CD4-positive, alpha-beta memory T cell (primary cell): ENCODE measurements at regions not wholly inside any gene's neighbourhood (a gene's known extent, or its start where the extent isn't known, plus 50 kb on each side); places are given as distances from the start of the nearest gene placed in this dataset.

Experiments
- CTCF ChIA-PET: fragments of 350-600 bp; sonication (Branson Sonifier 250); formaldehyde crosslinking; loops from one replicate; lab custom pipeline; 2021; ENCODE audit warnings: inconsistent platforms; ENCODE audit not compliant: partially characterized antibody; lab: Charles Lee
- POLR2A ChIA-PET: fragments of 350-600 bp; sonication (Branson Sonifier 250); formaldehyde crosslinking; loops from one replicate; lab custom pipeline; 2021; ENCODE audit not compliant: partially characterized antibody; lab: Charles Lee
- DNase-seq, 5 donors: peaks; one replicate each; pipeline versions ENCODE4 v3.0.0 to v3.0.0-alpha.2; 2020 to 2022; ENCODE audit warnings: mixed read lengths in 1 of 5
- H3K27ac ChIP-seq: one replicate; pipeline ENCODE4 v1.7.0; 2013; ENCODE audit warnings: low read depth, low read length
- H3K27me3 ChIP-seq: 2 replicates; pipeline ENCODE4 v1.7.0; 2013; ENCODE audit warnings: mild to moderate bottlenecking, low read length, moderate library complexity; ENCODE audit not compliant: insufficient read depth
- H3K36me3 ChIP-seq: 2 replicates; pipeline ENCODE4 v1.7.0; 2013; ENCODE audit warnings: mild to moderate bottlenecking, low read length, moderate library complexity; ENCODE audit not compliant: insufficient read depth
- H3K4me1 ChIP-seq: 2 replicates; pipeline ENCODE4 v1.7.0; 2013; ENCODE audit warnings: mild to moderate bottlenecking, low read length, moderate library complexity; ENCODE audit not compliant: insufficient read depth
- H3K4me3 ChIP-seq, 2 donors: one replicate each; pipeline ENCODE4 v1.7.0; 2013; ENCODE audit warnings: low read length in 2 of 2, mild to moderate bottlenecking in 1 of 2
- H3K9me3 ChIP-seq, 2 donors: one replicate each; pipeline ENCODE4 v1.7.0; 2013; ENCODE audit warnings: low read length in 2 of 2, control low read depth in 1 of 2; ENCODE audit not compliant: control insufficient read depth in 1 of 2
- H3K27ac Mint-ChIP-seq, 7 donors: one replicate each; pipeline ENCODE4 v1.8.0; 2020 to 2021; ENCODE audit warnings: mixed read lengths in 7 of 7, mild to moderate bottlenecking in 6 of 7, inconsistent platforms in 3 of 7, moderate library complexity in 3 of 7
- H3K27me3 Mint-ChIP-seq, 2 donors: one replicate each; pipeline ENCODE4 v1.8.0; 2020 to 2021; ENCODE audit warnings: mixed read lengths in 2 of 2
- H3K36me3 Mint-ChIP-seq, 2 donors: one replicate each; pipeline ENCODE4 v1.8.0; 2020 to 2021; ENCODE audit warnings: mixed read lengths in 2 of 2, inconsistent platforms in 1 of 2, mild to moderate bottlenecking in 1 of 2
- H3K4me1 Mint-ChIP-seq, 4 donors: one replicate each; pipeline ENCODE4 v1.8.0; 2020 to 2021; ENCODE audit warnings: mixed read lengths in 4 of 4, mild to moderate bottlenecking in 1 of 4
- H3K4me3 Mint-ChIP-seq, 8 donors: one replicate each; pipeline ENCODE4 v1.8.0; 2020 to 2021; ENCODE audit warnings: mixed read lengths in 8 of 8, mild to moderate bottlenecking in 7 of 8, moderate library complexity in 6 of 8, inconsistent platforms in 3 of 8
- H3K9me3 Mint-ChIP-seq, 8 donors: one replicate each; pipeline ENCODE4 v1.8.0; 2020 to 2021; ENCODE audit warnings: mixed read lengths in 8 of 8, mild to moderate bottlenecking in 5 of 8, inconsistent platforms in 3 of 8, moderate library complexity in 1 of 8
- intact Hi-C: fragments of 100-400 bp; cut with micrococcal nuclease; formaldehyde crosslinking; loops from one replicate; pipeline ENCODE4 v1.15.1; 2023

GRCh38 chr2:6470518-6470917, 395.2 kb downstream of the CMPK2 start:
- no peaks in the 10 kb centered on the region for H3K36me3 ChIP-seq
- H3K9me3 ChIP-seq: no peaks in the 10 kb centered on the region
- no peak for DNase-seq
- no peaks in the 10 kb centered on the region for H3K4me1 ChIP-seq
- intact Hi-C loops: no loop called here
- peaks cover 0 to 9% (median 3%) of the 10 kb centered on the region in 8 donors for H3K9me3 Mint-ChIP-seq
- ChIA-PET CTCF (no interaction called here), POLR2A (no interaction called here)
- H3K27me3 ChIP-seq: no peaks in the 10 kb centered on the region
- H3K4me1 Mint-ChIP-seq: peaks cover 0 to 1% (median 0%) of the 10 kb centered on the region in 4 donors
- no peak overlapping the region for H3K27ac Mint-ChIP-seq
- peaks cover 0 to 2% of the 10 kb centered on the region in 2 donors for H3K27me3 Mint-ChIP-seq
- H3K4me3 Mint-ChIP-seq: no peak overlapping the region
- H3K27ac ChIP-seq: no peak overlapping the region
- no peaks in the 10 kb centered on the region for H3K36me3 Mint-ChIP-seq
- no peak overlapping the region for H3K4me3 ChIP-seq

- H3K27me3 Mint-ChIP-seq: peaks cover 0 to 2% of the 10 kb centered on the region in 2 donors
- intact Hi-C loops: no loop called here
- no peak overlapping the region for H3K4me3 ChIP-seq
- no peak overlapping the region for H3K27ac Mint-ChIP-seq
- ChIA-PET POLR2A (no interaction called here), CTCF (no interaction called here)
- H3K9me3 ChIP-seq: no peaks in the 10 kb centered on the region
- no peaks in the 10 kb centered on the region for H3K27me3 ChIP-seq
- DNase-seq: no peak
- H3K36me3 Mint-ChIP-seq: no peaks in the 10 kb centered on the region
- H3K4me1 ChIP-seq: no peaks in the 10 kb centered on the region
- H3K9me3 Mint-ChIP-seq: peaks cover 0 to 9% (median 2%) of the 10 kb centered on the region in 8 donors
- no peaks in the 10 kb centered on the region for H3K36me3 ChIP-seq
- H3K4me3 Mint-ChIP-seq: no peak overlapping the region
- no peaks in the 10 kb centered on the region for H3K4me1 Mint-ChIP-seq
- no peak overlapping the region for H3K27ac ChIP-seq
Measured at GRCh38 chr2:6471419-6471818, 394.3 kb downstream of the CMPK2 start.

- CTCF ChIA-PET: no interaction called here
- Mint-ChIP-seq H3K27ac (no peak overlapping the region), H3K27me3 (peaks cover 0 to 2% of the 10 kb centered on the region in 2 donors), H3K4me3 (no peak overlapping the region), H3K9me3 (peaks cover 0 to 7% (median under 1%) of the 10 kb centered on the region in 8 donors), H3K36me3 (no peaks in the 10 kb centered on the region), H3K4me1 (no peaks in the 10 kb centered on the region)
- no peak overlapping the region for H3K27ac ChIP-seq
- no peaks in the 10 kb centered on the region for H3K4me1 ChIP-seq
- no peaks in the 10 kb centered on the region for H3K27me3 ChIP-seq
- DNase-seq: no peak
- POLR2A ChIA-PET: no interaction called here
- H3K4me3 ChIP-seq: no peak overlapping the region
- intact Hi-C loops: no loop called here
- no peaks in the 10 kb centered on the region for H3K36me3 ChIP-seq
- no peaks in the 10 kb centered on the region for H3K9me3 ChIP-seq
Measured at GRCh38 chr2:6474161-6475140, 391.3 kb downstream of the CMPK2 start.

GRCh38 chr2:6475155-6475940, 390.4 kb downstream of the CMPK2 start:
- no peak for DNase-seq
- no peaks in the 10 kb centered on the region for H3K27me3 ChIP-seq
- H3K27ac ChIP-seq: no peak overlapping the region
- POLR2A ChIA-PET: no interaction called here
- H3K4me3 ChIP-seq: no peak overlapping the region
- H3K9me3 ChIP-seq: no peaks in the 10 kb centered on the region
- H3K4me1 Mint-ChIP-seq: no peaks in the 10 kb centered on the region
- H3K4me1 ChIP-seq: no peaks in the 10 kb centered on the region
- intact Hi-C loops: no loop called here
- H3K27me3 Mint-ChIP-seq: peaks cover 0 to 2% of the 10 kb centered on the region in 2 donors
- H3K9me3 Mint-ChIP-seq: peaks cover 0 to 12% (median 1%) of the 10 kb centered on the region in 8 donors
- no peak overlapping the region for H3K4me3 Mint-ChIP-seq
- no peak overlapping the region for H3K27ac Mint-ChIP-seq
- H3K36me3 Mint-ChIP-seq: no peaks in the 10 kb centered on the region
- H3K36me3 ChIP-seq: no peaks in the 10 kb centered on the region
- CTCF ChIA-PET: no interaction called here

- no peak overlapping the region for H3K27ac Mint-ChIP-seq
- CTCF ChIA-PET: no interaction called here
- H3K27me3 Mint-ChIP-seq: no peaks in the 10 kb centered on the region
Measured at GRCh38 chr2:6480514-6480913, 385.2 kb downstream of the CMPK2 start.

GRCh38 chr2:6482256-6482655, 383.5 kb downstream of the CMPK2 start:
- CTCF ChIA-PET: no interaction called here
- POLR2A ChIA-PET: no interaction called here

More at GRCh38 chr2:6480514-6480913, 385.2 kb downstream of the CMPK2 start:
- no peaks in the 10 kb centered on the region for H3K36me3 Mint-ChIP-seq
- DNase-seq: no peak
- peaks cover 0 to 12% (median 0%) of the 10 kb centered on the region in 8 donors for H3K9me3 Mint-ChIP-seq
- Histone ChIP-seq H3K36me3 (no peaks in the 10 kb centered on the region), H3K27ac (no peak overlapping the region), H3K4me1 (no peaks in the 10 kb centered on the region), H3K9me3 (no peaks in the 10 kb centered on the region), H3K4me3 (no peak overlapping the region), H3K27me3 (no peaks in the 10 kb centered on the region)
- intact Hi-C loops: no loop called here
- no peak overlapping the region for H3K4me3 Mint-ChIP-seq
- no peaks in the 10 kb centered on the region for H3K4me1 Mint-ChIP-seq
- POLR2A ChIA-PET: no interaction called here

GRCh38 chr2:6487765-6488164, 377.9 kb downstream of the CMPK2 start:
- no peaks in the 10 kb centered on the region for H3K4me1 ChIP-seq
- H3K27ac ChIP-seq: no peak overlapping the region
- Mint-ChIP-seq H3K4me3 (no peak overlapping the region), H3K27ac (no peak overlapping the region), H3K4me1 (no peaks in the 10 kb centered on the region), H3K36me3 (no peaks in the 10 kb centered on the region), H3K27me3 (peaks cover 2% of the 10 kb centered on the region in 2 donors), H3K9me3 (peaks cover 0 to 4% (median 0%) of the 10 kb centered on the region in 8 donors)
- DNase-seq: no peak
- ChIA-PET POLR2A (no interaction called here), CTCF (no interaction called here)
- H3K4me3 ChIP-seq: no peak overlapping the region
- no peaks in the 10 kb centered on the region for H3K27me3 ChIP-seq
- no peaks in the 10 kb centered on the region for H3K9me3 ChIP-seq
- no peaks in the 10 kb centered on the region for H3K36me3 ChIP-seq
- intact Hi-C loops: no loop called here

More at GRCh38 chr2:6482256-6482655, 383.5 kb downstream of the CMPK2 start:
- H3K27me3 Mint-ChIP-seq: peaks cover 0 to under 1% of the 10 kb centered on the region in 2 donors
- Histone ChIP-seq H3K9me3 (no peaks in the 10 kb centered on the region), H3K27ac (no peak overlapping the region), H3K36me3 (no peaks in the 10 kb centered on the region), H3K27me3 (no peaks in the 10 kb centered on the region), H3K4me1 (no peaks in the 10 kb centered on the region), H3K4me3 (no peak overlapping the region)
- intact Hi-C loops: no loop called here
- DNase-seq: no peak
- no peak overlapping the region for H3K27ac Mint-ChIP-seq
- no peaks in the 10 kb centered on the region for H3K36me3 Mint-ChIP-seq
- H3K4me1 Mint-ChIP-seq: no peaks in the 10 kb centered on the region
- H3K9me3 Mint-ChIP-seq: peaks cover 0 to 12% (median 0%) of the 10 kb centered on the region in 8 donors
- H3K4me3 Mint-ChIP-seq: no peak overlapping the region
